C4-2B (cell line): ENCODE measurements at regions not wholly inside any gene's neighbourhood (a gene's known extent, or its start where the extent isn't known, plus 50 kb on each side); places are given as distances from the start of the nearest gene placed in this dataset.

Experiments used
- H3K27ac ChIP-seq: fragments of 450-650 bp; 2 replicates; pipeline ENCODE4 v1.5.1; 2017
- CTCF ChIP-seq: fragments of 450-650 bp; conservative IDR thresholded peaks from 2 replicates; pipeline ENCODE4 v1.5.1; 2017; ENCODE audit warnings: mild to moderate bottlenecking
- ZFX ChIP-seq: fragments of 450-650 bp; IDR thresholded peaks from 2 replicates; pipeline ENCODE4 v1.6.1; 2017

GRCh38 chr2:220940646-220941045, 631.5 kb downstream of the EPHA4 start:
- no peak for TF ChIP-seq ZFX
- TF ChIP-seq CTCF = no peak
- no peak overlapping the region for H3K27ac ChIP-seq

- TF ChIP-seq CTCF (no peak), ZFX (no peak)
- no peak overlapping the region for H3K27ac ChIP-seq
Observed at GRCh38 chr2:220941683-220942082, 630.4 kb downstream of the EPHA4 start.

GRCh38 chr2:220946552-220946951, 625.6 kb downstream of the EPHA4 start:
- TF ChIP-seq CTCF (no peak), ZFX (no peak)
- no peak overlapping the region for H3K27ac ChIP-seq

- TF ChIP-seq CTCF = no peak
- H3K27ac ChIP-seq = no peak overlapping the region
Observed at GRCh38 chr2:220948579-220948978, 623.5 kb downstream of the EPHA4 start.

- TF ChIP-seq ZFX (no peak), CTCF (no peak)
- no peak overlapping the region for H3K27ac ChIP-seq
Observed at GRCh38 chr2:220949466-220949865, 622.6 kb downstream of the EPHA4 start.

- no peak overlapping the region for H3K27ac ChIP-seq
- TF ChIP-seq ZFX (no peak), CTCF (no peak)
Observed at GRCh38 chr2:220955776-220956175, 616.3 kb downstream of the EPHA4 start.

GRCh38 chr2:220956429-220956828, 615.7 kb downstream of the EPHA4 start:
- H3K27ac ChIP-seq = no peak overlapping the region
- TF ChIP-seq CTCF (no peak), ZFX (no peak)

- H3K27ac ChIP-seq = no peak overlapping the region
- TF ChIP-seq CTCF (no peak), ZFX (no peak)
Observed at GRCh38 chr2:220959391-220959802, 612.7 kb downstream of the EPHA4 start.
